Neural cell (in vitro differentiated cells): ENCODE measurements at regions not wholly inside any gene's neighbourhood (a gene's known extent, or its start where the extent isn't known, plus 50 kb on each side); places are given as distances from the start of the nearest gene placed in this dataset.

Experiments used
- EP300 ChIP-seq: fragments of 450-650 bp; conservative IDR thresholded peaks from 2 replicates; pipeline ENCODE4 v1.6.1; 2014; ENCODE audit warnings: antibody characterized with exemption, mild to moderate bottlenecking, moderate library complexity; ENCODE audit not compliant: poor library complexity, severe bottlenecking
- MXI1 ChIP-seq: fragments of 450-650 bp; conservative IDR thresholded peaks from 2 replicates; pipeline ENCODE4 v1.6.1; 2014; ENCODE audit warnings: antibody characterized with exemption, mild to moderate bottlenecking; ENCODE audit not compliant: poor library complexity, severe bottlenecking
- POLR2AphosphoS5 ChIP-seq: IDR thresholded peaks from 2 replicates; pipeline ENCODE4 v1.6.1; 2012
- RAD21 ChIP-seq: fragments of 450-650 bp; conservative IDR thresholded peaks from 2 replicates; pipeline ENCODE4 v1.6.1; 2014; ENCODE audit warnings: antibody characterized with exemption, mild to moderate bottlenecking, moderate library complexity
- SMC3 ChIP-seq: fragments of 450-650 bp; conservative IDR thresholded peaks from 2 replicates; pipeline ENCODE4 v1.6.1; 2014; ENCODE audit warnings: antibody characterized with exemption, mild to moderate bottlenecking, moderate library complexity; ENCODE audit not compliant: poor library complexity
- TF ChIP-seq, protein P1 (sequence below): fragments of 450-650 bp; IDR thresholded peaks from 2 replicates; pipeline ENCODE4 v1.5.1; 2014; ENCODE audit warnings: antibody characterized with exemption, mild to moderate bottlenecking, moderate library complexity; ENCODE audit not compliant: poor library complexity, severe bottlenecking

DNA sequence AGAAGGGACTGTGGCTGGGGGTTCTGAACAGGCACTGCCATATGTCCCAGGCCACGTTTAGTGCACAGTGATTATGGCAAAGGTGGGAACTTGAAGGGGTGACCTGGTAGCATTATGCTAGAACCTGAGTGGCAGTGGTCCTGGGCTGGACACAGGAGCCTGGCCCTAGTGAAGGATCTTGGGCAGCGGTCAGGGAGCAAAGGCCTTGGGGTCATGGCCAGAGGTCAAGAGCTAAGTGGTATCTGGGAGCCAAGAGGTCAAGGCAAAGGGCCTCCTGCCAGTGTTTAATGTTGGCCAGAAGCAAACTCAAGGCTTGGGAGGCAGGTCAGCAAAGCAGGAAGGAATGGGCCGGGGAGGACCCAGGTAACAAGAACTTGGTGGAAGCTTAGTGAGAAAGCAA is 254.5 kb downstream of the CDH26 start:
- TF ChIP-seq EP300 (no peak), POLR2AphosphoS5 (no peak), MXI1 (no peak), SMC3 (no peak), RAD21 (no peak)
- TF ChIP-seq, protein P1, sequence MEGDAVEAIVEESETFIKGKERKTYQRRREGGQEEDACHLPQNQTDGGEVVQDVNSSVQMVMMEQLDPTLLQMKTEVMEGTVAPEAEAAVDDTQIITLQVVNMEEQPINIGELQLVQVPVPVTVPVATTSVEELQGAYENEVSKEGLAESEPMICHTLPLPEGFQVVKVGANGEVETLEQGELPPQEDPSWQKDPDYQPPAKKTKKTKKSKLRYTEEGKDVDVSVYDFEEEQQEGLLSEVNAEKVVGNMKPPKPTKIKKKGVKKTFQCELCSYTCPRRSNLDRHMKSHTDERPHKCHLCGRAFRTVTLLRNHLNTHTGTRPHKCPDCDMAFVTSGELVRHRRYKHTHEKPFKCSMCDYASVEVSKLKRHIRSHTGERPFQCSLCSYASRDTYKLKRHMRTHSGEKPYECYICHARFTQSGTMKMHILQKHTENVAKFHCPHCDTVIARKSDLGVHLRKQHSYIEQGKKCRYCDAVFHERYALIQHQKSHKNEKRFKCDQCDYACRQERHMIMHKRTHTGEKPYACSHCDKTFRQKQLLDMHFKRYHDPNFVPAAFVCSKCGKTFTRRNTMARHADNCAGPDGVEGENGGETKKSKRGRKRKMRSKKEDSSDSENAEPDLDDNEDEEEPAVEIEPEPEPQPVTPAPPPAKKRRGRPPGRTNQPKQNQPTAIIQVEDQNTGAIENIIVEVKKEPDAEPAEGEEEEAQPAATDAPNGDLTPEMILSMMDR: no peak
